Activated naive CD8-positive, alpha-beta T cell treated with anti-CD3 and anti-CD28 coated beads for 36 hours (primary cell): ENCODE measurements at regions not wholly inside any gene's neighbourhood (a gene's known extent, or its start where the extent isn't known, plus 50 kb on each side); places are given as distances from the start of the nearest gene placed in this dataset.

Source experiments
- DNase-seq: peaks from one replicate; pipeline ENCODE4 v3.0.0; 2021
- H3K27ac Mint-ChIP-seq: one replicate; pipeline ENCODE4 v1.8.0; 2022; ENCODE audit warnings: mild to moderate bottlenecking, moderate library complexity, mixed read lengths
- H3K27me3 Mint-ChIP-seq: one replicate; pipeline ENCODE4 v1.8.0; 2022; ENCODE audit warnings: mild to moderate bottlenecking, mixed read lengths
- H3K36me3 Mint-ChIP-seq: one replicate; pipeline ENCODE4 v1.8.0; 2021; ENCODE audit warnings: mild to moderate bottlenecking, mixed read lengths
- H3K4me1 Mint-ChIP-seq: one replicate; pipeline ENCODE4 v1.8.0; 2021; ENCODE audit warnings: mixed read lengths
- H3K4me3 Mint-ChIP-seq: one replicate; pipeline ENCODE4 v1.8.0; 2022; ENCODE audit warnings: mild to moderate bottlenecking, moderate library complexity, mixed read lengths
- H3K9me3 Mint-ChIP-seq: one replicate; pipeline ENCODE4 v1.8.0; 2022; ENCODE audit warnings: mixed read lengths

- Mint-ChIP-seq H3K4me1 (peaks cover 16% of the 10 kb centered on the region), H3K27me3 (peaks cover 66% of the 10 kb centered on the region), H3K9me3 (peaks cover 6% of the 10 kb centered on the region), H3K36me3 (peaks cover 1% of the 10 kb centered on the region), H3K27ac (no peak overlapping the region), H3K4me3 (no peak overlapping the region)
- no peak for DNase-seq
Measured at GRCh38 chr1:38477811-38478210, 381.8 kb downstream of the RRAGC start.

DNA sequence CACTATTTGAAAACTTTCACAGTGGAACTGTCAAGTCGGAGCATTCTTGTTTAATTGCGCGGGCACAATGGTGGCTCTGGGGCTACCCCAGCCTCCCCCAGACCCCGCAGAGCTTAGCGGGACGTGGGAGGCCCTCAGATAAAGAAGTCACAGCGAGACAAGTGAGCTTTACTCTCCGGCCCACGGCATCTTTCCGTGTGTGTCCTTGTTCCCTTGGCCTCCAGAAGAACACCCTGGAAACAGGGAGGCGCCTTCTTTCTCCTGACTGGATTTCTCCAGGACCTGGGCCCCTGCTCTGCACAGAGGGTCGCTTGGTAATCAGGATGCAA is 382.8 kb downstream of the RRAGC start:
- DNase-seq, result no peak
- Mint-ChIP-seq H3K9me3 (peaks cover 6% of the 10 kb centered on the region), H3K4me1 (peaks cover 16% of the 10 kb centered on the region), H3K27ac (no peak overlapping the region), H3K4me3 (no peak overlapping the region), H3K36me3 (peaks cover 1% of the 10 kb centered on the region), H3K27me3 (peaks cover 71% of the 10 kb centered on the region)

DNA sequence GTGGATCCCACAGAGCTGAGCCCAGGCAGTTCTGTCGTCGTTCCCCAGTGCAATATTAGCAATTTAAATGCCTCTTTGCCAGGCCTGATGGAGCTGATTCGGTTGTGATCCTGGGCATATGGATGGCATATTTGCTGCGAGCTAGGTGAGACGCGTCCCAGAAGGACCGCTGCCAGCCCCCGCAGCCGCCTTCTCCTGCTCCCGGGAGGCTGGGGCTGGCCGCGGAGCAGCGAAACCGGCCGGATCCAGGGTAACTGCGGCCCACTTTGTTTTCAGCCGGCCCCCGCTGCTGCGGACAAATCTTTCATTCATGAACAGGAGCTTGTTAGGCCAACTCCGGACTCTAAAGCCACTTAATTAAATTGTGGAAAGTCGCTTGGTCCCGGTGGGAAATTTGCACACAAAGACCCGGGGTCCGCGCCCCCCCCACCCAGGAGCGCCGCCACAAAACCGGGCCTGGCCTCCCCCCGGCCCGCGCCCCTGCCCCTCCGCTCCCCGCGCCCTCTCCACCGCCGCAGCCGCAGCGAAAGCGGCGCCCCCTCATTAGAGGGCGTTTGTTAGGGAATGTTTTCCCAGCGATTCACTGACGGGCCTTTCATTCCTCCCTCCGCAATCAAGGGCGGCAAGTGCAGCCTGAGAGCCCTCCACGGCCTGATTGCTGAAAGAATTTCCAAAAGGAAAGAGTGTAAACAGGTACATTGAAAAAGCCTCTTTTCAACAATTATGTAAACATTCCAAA is 383.3 kb downstream of the RRAGC start:
- Mint-ChIP-seq H3K27ac (no peak overlapping the region), H3K9me3 (peaks cover 6% of the 10 kb centered on the region), H3K36me3 (peaks cover 1% of the 10 kb centered on the region), H3K4me3 (no peak overlapping the region), H3K4me1 (peaks cover 16% of the 10 kb centered on the region), H3K27me3 (peaks cover 73% of the 10 kb centered on the region)
- no peak for DNase-seq

- peaks cover 16% of the 10 kb centered on the region for H3K4me1 Mint-ChIP-seq
- DNase-seq, result no peak
- no peak overlapping the region for H3K27ac Mint-ChIP-seq
- peaks cover 72% of the 10 kb centered on the region for H3K27me3 Mint-ChIP-seq
- H3K4me3 Mint-ChIP-seq, result peak overlapping the region; percentile 57
- H3K9me3 Mint-ChIP-seq, result peaks cover 6% of the 10 kb centered on the region
- H3K36me3 Mint-ChIP-seq, result peaks cover 1% of the 10 kb centered on the region
Measured at GRCh38 chr1:38475624-38476005, 384.0 kb downstream of the RRAGC start.

GRCh38 chr1:38474738-38475623 is 384.6 kb downstream of the RRAGC start:
- Mint-ChIP-seq H3K4me1 (peaks cover 16% of the 10 kb centered on the region), H3K36me3 (peaks cover 1% of the 10 kb centered on the region), H3K4me3 (peak overlapping the region; percentile 57), H3K27ac (peak overlapping the region; percentile 79), H3K27me3 (peaks cover 72% of the 10 kb centered on the region), H3K9me3 (peaks cover 6% of the 10 kb centered on the region)
- DNase-seq, result no peak

DNA sequence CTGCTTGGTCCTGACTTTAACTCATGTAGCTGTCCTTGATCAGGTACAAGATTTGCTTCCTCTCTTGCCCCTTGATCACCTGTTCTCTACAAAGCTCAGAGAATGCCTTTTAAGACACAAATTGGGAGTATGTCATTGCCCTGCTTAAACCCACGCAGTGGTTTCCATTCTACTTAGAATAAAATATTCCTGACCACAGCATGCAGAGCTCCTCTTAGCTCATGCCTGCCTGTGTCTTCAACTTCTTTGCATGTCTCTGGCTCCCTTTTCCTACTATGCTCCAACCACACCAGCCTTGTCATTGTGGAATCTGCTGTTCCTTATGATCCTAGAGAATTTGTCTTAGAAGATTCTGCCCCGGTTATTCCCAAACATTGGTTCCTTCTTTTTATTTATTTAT is 393.1 kb downstream of the RRAGC start:
- no peaks in the 10 kb centered on the region for H3K4me1 Mint-ChIP-seq
- H3K9me3 Mint-ChIP-seq, result peaks cover 2% of the 10 kb centered on the region
- no peak overlapping the region for H3K27ac Mint-ChIP-seq

GRCh38 chr1:38465460-38465859 is 394.1 kb downstream of the RRAGC start:
- H3K27ac Mint-ChIP-seq, result no peak overlapping the region
- no peaks in the 10 kb centered on the region for H3K36me3 Mint-ChIP-seq
- no peak overlapping the region for H3K4me3 Mint-ChIP-seq
- no peak for DNase-seq
- H3K27me3 Mint-ChIP-seq, result peaks cover 15% of the 10 kb centered on the region
- peaks cover 2% of the 10 kb centered on the region for H3K9me3 Mint-ChIP-seq
- no peaks in the 10 kb centered on the region for H3K4me1 Mint-ChIP-seq

More for the DNA sequence above, 393.1 kb downstream of the RRAGC start:
- peaks cover 19% of the 10 kb centered on the region for H3K27me3 Mint-ChIP-seq
- no peak for DNase-seq
- H3K36me3 Mint-ChIP-seq, result no peaks in the 10 kb centered on the region
- H3K4me3 Mint-ChIP-seq, result no peak overlapping the region

GRCh38 chr1:38464071-38464661 is 395.4 kb downstream of the RRAGC start:
- Mint-ChIP-seq H3K36me3 (no peaks in the 10 kb centered on the region), H3K4me3 (no peak overlapping the region), H3K9me3 (peaks cover 2% of the 10 kb centered on the region), H3K27ac (no peak overlapping the region), H3K4me1 (no peaks in the 10 kb centered on the region), H3K27me3 (peaks cover 15% of the 10 kb centered on the region)
- no peak for DNase-seq

DNA sequence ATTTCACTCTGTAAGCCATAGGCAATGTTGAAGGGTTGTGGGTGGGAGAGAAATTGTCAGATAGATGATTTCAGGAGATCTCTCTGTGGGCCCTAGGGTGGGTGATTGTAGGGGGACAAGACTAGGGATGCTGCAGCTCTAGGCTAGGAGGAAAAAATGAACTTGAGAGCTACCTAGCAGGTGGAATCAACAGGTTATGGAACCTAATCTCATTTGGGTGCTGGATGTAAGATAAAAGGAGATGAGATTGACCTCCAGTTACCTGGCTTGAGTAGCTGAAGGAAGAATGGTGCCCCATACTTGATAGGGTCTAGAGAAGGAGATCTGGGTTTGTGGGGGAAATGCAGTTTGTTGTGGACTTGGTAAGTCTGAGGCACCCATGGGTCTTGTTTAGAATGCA is 396.5 kb downstream of the RRAGC start:
- Mint-ChIP-seq H3K4me1 (no peaks in the 10 kb centered on the region), H3K4me3 (no peak overlapping the region), H3K27ac (no peak overlapping the region), H3K36me3 (no peaks in the 10 kb centered on the region), H3K9me3 (peaks cover 2% of the 10 kb centered on the region), H3K27me3 (peaks cover 8% of the 10 kb centered on the region)
- DNase-seq, result no peak

GRCh38 chr1:38456531-38456876 is 403.1 kb downstream of the RRAGC start:
- no peak for DNase-seq
- no peaks in the 10 kb centered on the region for H3K4me1 Mint-ChIP-seq
- no peaks in the 10 kb centered on the region for H3K9me3 Mint-ChIP-seq
- no peak overlapping the region for H3K4me3 Mint-ChIP-seq
- H3K27me3 Mint-ChIP-seq, result peaks cover 5% of the 10 kb centered on the region
- no peaks in the 10 kb centered on the region for H3K36me3 Mint-ChIP-seq
- no peak overlapping the region for H3K27ac Mint-ChIP-seq

DNA sequence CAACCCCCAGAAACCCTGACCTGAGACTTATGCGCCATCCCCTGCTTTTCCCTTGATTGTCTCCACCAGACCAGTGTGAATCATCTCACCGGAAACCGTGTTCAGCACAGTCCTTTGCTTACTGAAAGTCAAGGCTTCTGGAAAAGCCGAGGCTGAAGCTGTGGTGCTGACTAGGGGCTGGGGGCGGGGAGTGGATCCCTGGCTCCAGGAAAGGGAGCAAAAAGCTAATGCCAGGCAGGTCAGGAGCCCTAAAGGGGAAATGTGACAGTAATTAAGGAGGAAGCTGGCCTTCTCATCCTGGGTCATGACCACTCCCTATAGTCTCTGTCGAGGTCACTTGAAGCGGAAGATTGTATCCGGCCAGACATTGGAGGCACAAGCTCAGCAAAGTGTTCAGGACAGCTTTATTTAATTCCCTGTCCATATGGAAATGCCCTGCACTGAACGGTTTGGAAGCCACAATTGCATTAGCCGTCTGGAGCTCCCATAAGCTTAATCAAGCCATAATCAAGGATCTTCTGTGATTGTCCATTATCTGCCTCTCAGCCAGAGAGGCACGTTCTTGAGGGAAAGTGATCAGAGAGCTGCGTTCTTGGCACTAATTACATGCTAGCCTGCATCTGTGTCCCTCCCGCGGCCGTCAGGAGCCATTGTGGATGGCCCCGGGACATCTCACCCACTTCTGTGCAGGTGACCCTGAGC is 403.6 kb downstream of the RRAGC start:
- DNase-seq, result no peak
- H3K27ac Mint-ChIP-seq, result no peak overlapping the region
- no peak overlapping the region for H3K4me3 Mint-ChIP-seq
- H3K9me3 Mint-ChIP-seq, result no peaks in the 10 kb centered on the region
- no peaks in the 10 kb centered on the region for H3K36me3 Mint-ChIP-seq
- peaks cover 5% of the 10 kb centered on the region for H3K27me3 Mint-ChIP-seq
- no peaks in the 10 kb centered on the region for H3K4me1 Mint-ChIP-seq

- no peak for DNase-seq
- Mint-ChIP-seq H3K27me3 (peaks cover 5% of the 10 kb centered on the region), H3K4me1 (no peaks in the 10 kb centered on the region), H3K4me3 (no peak overlapping the region), H3K36me3 (no peaks in the 10 kb centered on the region), H3K9me3 (no peaks in the 10 kb centered on the region), H3K27ac (no peak overlapping the region)
Measured at GRCh38 chr1:38454749-38455441, 404.7 kb downstream of the RRAGC start.

DNA sequence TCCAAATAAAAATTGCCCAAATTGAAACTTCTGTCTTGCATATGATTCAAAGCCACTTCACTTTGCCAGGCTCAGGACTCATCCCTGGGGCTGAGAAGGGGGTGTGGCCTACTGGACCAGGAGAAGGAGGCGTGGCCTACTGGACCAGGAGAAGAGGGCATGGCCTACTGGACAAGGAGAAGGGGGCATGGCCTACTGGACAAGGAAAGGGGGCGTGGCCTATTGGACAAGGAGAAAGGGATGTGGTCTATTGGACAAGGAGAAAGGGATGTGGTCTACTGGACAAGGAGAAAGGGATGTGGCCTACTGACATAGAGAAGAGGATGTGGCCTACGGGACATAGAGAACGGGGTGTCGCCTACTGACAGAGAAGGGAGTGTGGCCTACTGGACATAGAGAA is 405.3 kb downstream of the RRAGC start:
- H3K4me1 Mint-ChIP-seq, result no peaks in the 10 kb centered on the region
- no peaks in the 10 kb centered on the region for H3K9me3 Mint-ChIP-seq
- peaks cover 5% of the 10 kb centered on the region for H3K27me3 Mint-ChIP-seq
- no peak overlapping the region for H3K4me3 Mint-ChIP-seq
- H3K27ac Mint-ChIP-seq, result no peak overlapping the region
- no peak for DNase-seq
- no peaks in the 10 kb centered on the region for H3K36me3 Mint-ChIP-seq

- H3K4me1 Mint-ChIP-seq, result no peaks in the 10 kb centered on the region
- no peak overlapping the region for H3K4me3 Mint-ChIP-seq
- no peaks in the 10 kb centered on the region for H3K36me3 Mint-ChIP-seq
- no peak for DNase-seq
- H3K27me3 Mint-ChIP-seq, result peaks cover 6% of the 10 kb centered on the region
- no peaks in the 10 kb centered on the region for H3K9me3 Mint-ChIP-seq
- no peak overlapping the region for H3K27ac Mint-ChIP-seq
Measured at GRCh38 chr1:38452246-38452645, 405.7 kb upstream of the POU3F1 start.
